ENCODE measurements at regions not wholly inside any gene's neighbourhood (a gene's known extent, or its start where the extent isn't known, plus 50 kb on each side); places are given as distances from the start of the nearest gene placed in this dataset.

GRCh38 chr2:236811062-236811656, 241.5 kb downstream of the ACKR3 start:
- ATAC-seq (ENCODE audit: low FRiP score) (no peak), DNase-seq (ENCODE audit: low spot score) (no peak)
- TF ChIP-seq CTCF (IDR thresholded peaks at IDR 0.05), result no peak

GRCh38 chr2:236813766-236814165, 244.1 kb downstream of the ACKR3 start:
- ATAC-seq (ENCODE audit: low FRiP score) (no peak), DNase-seq (ENCODE audit: low spot score) (no peak)
- no peak for TF ChIP-seq CTCF (IDR thresholded peaks at IDR 0.05)

- no peak for DNase-seq (ENCODE audit: low spot score)
- no peak for TF ChIP-seq CTCF (IDR thresholded peaks at IDR 0.05)
- ATAC-seq (ENCODE audit: low FRiP score), result no peak
Observed at GRCh38 chr2:236814593-236814992, 245.0 kb downstream of the ACKR3 start.

- TF ChIP-seq CTCF (IDR thresholded peaks at IDR 0.05), result no peak
Observed at GRCh38 chr2:236815746-236816145, 246.1 kb downstream of the ACKR3 start.

GRCh38 chr2:236816197-236817170, 246.9 kb downstream of the ACKR3 start:
- no peak for TF ChIP-seq CTCF (IDR thresholded peaks at IDR 0.05)
- DNase-seq (ENCODE audit: low spot score) (no peak), ATAC-seq (ENCODE audit: low FRiP score) (peak; percentile 12)

More at GRCh38 chr2:236815746-236816145, 246.1 kb downstream of the ACKR3 start:
- no peak for ATAC-seq (ENCODE audit: low FRiP score)
- DNase-seq (ENCODE audit: low spot score), result no peak

GRCh38 chr2:236818281-236819045, 248.8 kb downstream of the ACKR3 start:
- TF ChIP-seq CTCF (IDR thresholded peaks at IDR 0.05), result no peak
- DNase-seq (ENCODE audit: low spot score) (no peak), ATAC-seq (ENCODE audit: low FRiP score) (no peak)
